WTC11 (cell line): ENCODE measurements at regions not wholly inside any gene's neighbourhood (a gene's known extent, or its start where the extent isn't known, plus 50 kb on each side); places are given as distances from the start of the nearest gene placed in this dataset.

Source experiments
- ATF2 ChIP-seq: sonication (generic); formaldehyde crosslinking; IDR thresholded peaks from 2 replicates; pipeline ENCODE4 v1.8.1; 2022; ENCODE audit warnings: low read depth, missing genetic modification reagents, borderline replicate concordance
- CTCF ChIP-seq: fragments of 200-600 bp; IDR thresholded peaks from 2 replicates; pipeline ENCODE4 v1.8.0; 2022; ENCODE audit warnings: antibody characterized with exemption
- E2F4 ChIP-seq: sonication (generic); formaldehyde crosslinking; IDR thresholded peaks from 2 replicates; pipeline ENCODE4 v1.8.1; 2022; ENCODE audit warnings: low read depth, mild to moderate bottlenecking, moderate library complexity, missing genetic modification reagents, borderline replicate concordance
- ELF4 ChIP-seq: sonication (generic); formaldehyde crosslinking; IDR thresholded peaks from 2 replicates; pipeline ENCODE4 v1.8.1; 2022; ENCODE audit warnings: low read depth, mild to moderate bottlenecking, moderate library complexity, missing genetic modification reagents
- IRF1 ChIP-seq: sonication (generic); formaldehyde crosslinking; IDR thresholded peaks from 2 replicates; pipeline ENCODE4 v1.8.0; 2023; ENCODE audit warnings: missing genetic modification reagents
- RELA ChIP-seq: sonication (generic); formaldehyde crosslinking; IDR thresholded peaks from 2 replicates; pipeline ENCODE4 v1.8.1; 2022; ENCODE audit warnings: missing genetic modification reagents, mild to moderate bottlenecking, borderline replicate concordance
- TP53 ChIP-seq: sonication (generic); formaldehyde crosslinking; IDR thresholded peaks from 2 replicates; pipeline ENCODE4 v1.8.1; 2023; ENCODE audit warnings: mild to moderate bottlenecking, missing genetic modification reagents
- ZNF281 ChIP-seq: sonication (generic); formaldehyde crosslinking; IDR thresholded peaks from 2 replicates; pipeline ENCODE4 v1.8.0; 2023; ENCODE audit warnings: mild to moderate bottlenecking, missing genetic modification reagents

- TF ChIP-seq CTCF: no peak
- no peak for TF ChIP-seq E2F4
- TF ChIP-seq RELA (CRISPR knock-in tag): no peak
- no peak for TF ChIP-seq ATF2 (CRISPR knock-in tag)
- no peak for TF ChIP-seq ELF4 (CRISPR knock-in tag)
- TF ChIP-seq TP53 (CRISPR knock-in tag): no peak
- TF ChIP-seq IRF1: no peak
- TF ChIP-seq ZNF281: no peak
Measured at GRCh38 chr13:78478183-78478582, 125.2 kb downstream of the POU4F1 start.
